Activated T-cell treated with anti-CD3 and anti-CD28 coated beads, Interleukin-2, amount 50 U/mL, for 72 hours (primary cell): ENCODE measurements at regions not wholly inside any gene's neighbourhood (a gene's known extent, or its start where the extent isn't known, plus 50 kb on each side); places are given as distances from the start of the nearest gene placed in this dataset.

ENCODE experiments used
- ATAC-seq, 2 donors: fragments of 150-1000 bp; cut with Tn5 transposase; replicated peaks in 1 of 2; 2 replicates each; pipeline ENCODE4 v1.10.0; 2021; ENCODE audit warnings: moderate library complexity in 2 of 2, mild to moderate bottlenecking in 1 of 2
- DNase-seq, 2 donors: peaks; one replicate each; pipeline ENCODE4 v3.0.0; 2021 to 2022; ENCODE audit warnings: mixed read lengths in 1 of 2
- H3K27ac Mint-ChIP-seq: one replicate; pipeline ENCODE4 v1.8.0; 2022; ENCODE audit warnings: mild to moderate bottlenecking, moderate library complexity, mixed read lengths
- H3K27me3 Mint-ChIP-seq: one replicate; pipeline ENCODE4 v1.8.0; 2022; ENCODE audit warnings: low read depth, mixed read lengths
- H3K36me3 Mint-ChIP-seq, 2 donors: one replicate each; pipeline ENCODE4 v1.8.0; 2022; ENCODE audit warnings: mixed read lengths in 2 of 2, mild to moderate bottlenecking in 1 of 2; ENCODE audit not compliant: insufficient read depth in 2 of 2
- H3K4me1 Mint-ChIP-seq: one replicate; pipeline ENCODE4 v1.8.0; 2022; ENCODE audit warnings: low read depth, mixed read lengths
- H3K4me3 Mint-ChIP-seq, 2 donors: one replicate each; pipeline ENCODE4 v1.8.0; 2022; ENCODE audit warnings: mild to moderate bottlenecking in 2 of 2, mixed read lengths in 2 of 2, moderate library complexity in 2 of 2
- H3K9me3 Mint-ChIP-seq, 2 donors: one replicate each; pipeline ENCODE4 v1.8.0; 2022; ENCODE audit warnings: mixed read lengths in 2 of 2

DNA sequence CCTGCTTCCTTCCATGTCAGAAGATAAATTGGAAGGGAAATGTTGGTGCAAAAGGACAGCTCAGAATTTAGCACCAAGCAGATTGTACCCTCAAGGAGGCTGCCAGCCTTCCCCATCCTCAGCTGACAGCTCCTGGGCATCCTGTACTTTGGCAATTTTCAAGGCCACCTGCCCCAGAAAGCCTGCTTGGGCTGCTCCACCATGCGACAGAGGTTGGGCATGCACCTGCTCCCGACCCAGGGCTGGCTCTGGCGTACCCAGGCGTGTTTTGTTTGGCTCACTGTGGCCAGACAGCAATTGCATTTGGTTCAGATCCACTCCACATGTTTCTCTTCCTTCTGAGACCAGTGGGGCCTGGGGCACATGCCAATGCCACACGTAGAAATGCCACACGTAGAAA lies 547.8 kb downstream of the NPHP4 start:
- no peaks in the 10 kb centered on the region for H3K4me1 Mint-ChIP-seq
- H3K36me3 Mint-ChIP-seq = peaks cover 0 to 3% of the 10 kb centered on the region in 2 donors
- no peaks in the 10 kb centered on the region for H3K27me3 Mint-ChIP-seq
- no peak for ATAC-seq
- no peak for DNase-seq
- H3K27ac Mint-ChIP-seq = no peak overlapping the region
- no peak overlapping the region for H3K4me3 Mint-ChIP-seq
- H3K9me3 Mint-ChIP-seq = peaks cover 2 to 3% of the 10 kb centered on the region in 2 donors

DNA sequence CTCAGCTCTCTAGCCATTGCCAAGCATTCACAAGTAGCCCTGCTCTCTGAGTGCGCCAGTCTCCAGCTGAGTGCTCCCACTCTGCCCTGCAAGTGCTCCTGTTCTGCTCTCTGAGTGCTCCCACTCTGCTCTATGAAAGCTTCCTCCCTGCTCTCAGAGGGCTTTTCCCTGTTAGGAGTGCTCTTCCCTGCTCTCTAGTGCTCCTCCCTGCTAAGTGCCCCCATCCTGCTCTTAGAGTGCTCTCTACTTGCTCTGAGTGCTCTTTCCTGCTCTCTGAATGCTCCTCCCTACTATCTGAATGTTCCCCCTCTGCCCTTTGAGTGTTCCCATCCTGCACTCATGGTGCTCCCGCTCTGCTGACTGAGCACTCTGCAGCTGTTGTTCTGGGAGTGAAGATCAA lies 555.4 kb downstream of the NPHP4 start:
- DNase-seq (no peak), ATAC-seq (no peak)
- Mint-ChIP-seq H3K4me1 (no peaks in the 10 kb centered on the region), H3K9me3 (peaks cover 9 to 13% of the 10 kb centered on the region in 2 donors), H3K4me3 (no peak overlapping the region), H3K36me3 (peaks cover 7 to 8% of the 10 kb centered on the region in 2 donors), H3K27me3 (peaks cover 7% of the 10 kb centered on the region), H3K27ac (no peak overlapping the region)

DNA sequence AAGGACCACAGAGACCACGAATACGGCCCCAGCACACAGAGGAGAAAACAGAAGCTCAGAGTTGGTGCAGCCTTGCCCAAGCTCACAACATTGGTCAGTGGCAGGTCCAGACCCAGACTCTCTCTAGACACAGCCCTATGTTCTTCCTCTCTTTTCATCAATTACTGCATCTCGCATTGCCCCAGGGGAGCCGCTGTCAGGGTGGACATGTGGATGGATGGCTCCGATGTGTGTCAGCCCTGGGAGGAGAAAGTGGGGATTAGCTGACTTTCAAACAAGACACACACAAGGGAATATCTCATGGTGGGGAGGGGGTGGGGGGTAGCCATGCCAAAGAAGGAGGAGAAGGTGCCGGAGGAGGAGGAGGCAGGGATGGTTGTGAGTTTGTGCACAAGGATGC lies 556.8 kb downstream of the NPHP4 start:
- peaks cover 9 to 13% of the 10 kb centered on the region in 2 donors for H3K9me3 Mint-ChIP-seq
- no peak overlapping the region for H3K4me3 Mint-ChIP-seq
- H3K27me3 Mint-ChIP-seq = peaks cover 7% of the 10 kb centered on the region
- no peaks in the 10 kb centered on the region for H3K4me1 Mint-ChIP-seq
- ATAC-seq = no peak
- H3K36me3 Mint-ChIP-seq = peaks cover 7 to 8% of the 10 kb centered on the region in 2 donors
- DNase-seq = no peak
- no peak overlapping the region for H3K27ac Mint-ChIP-seq

DNA sequence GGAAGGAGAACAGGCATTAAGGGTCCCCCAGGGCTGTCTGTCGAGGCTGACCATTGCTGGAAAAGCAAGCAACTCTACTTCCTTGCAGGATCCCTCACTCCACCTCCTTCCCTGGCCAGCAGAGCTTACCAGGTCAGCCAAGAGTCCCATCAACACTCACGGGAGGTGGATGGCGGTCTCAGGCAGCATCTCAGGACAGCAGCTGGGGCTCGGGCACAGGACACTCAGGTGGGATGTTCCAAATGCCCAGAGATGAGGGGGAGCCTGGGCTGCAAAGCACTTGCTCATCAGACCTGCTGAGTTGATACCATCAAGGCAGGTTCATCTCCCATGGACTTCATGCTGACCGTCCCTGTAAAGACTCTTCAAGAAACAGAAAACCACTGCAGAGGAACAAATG lies 559.8 kb downstream of the NPHP4 start:
- no peak for DNase-seq
- no peak overlapping the region for H3K27ac Mint-ChIP-seq
- H3K27me3 Mint-ChIP-seq = peaks cover 7% of the 10 kb centered on the region
- no peak overlapping the region for H3K4me3 Mint-ChIP-seq
- peaks cover 2 to 3% of the 10 kb centered on the region in 2 donors for H3K9me3 Mint-ChIP-seq
- no peak for ATAC-seq
- H3K4me1 Mint-ChIP-seq = no peaks in the 10 kb centered on the region
- peaks cover 2% of the 10 kb centered on the region in 2 donors for H3K36me3 Mint-ChIP-seq

DNA sequence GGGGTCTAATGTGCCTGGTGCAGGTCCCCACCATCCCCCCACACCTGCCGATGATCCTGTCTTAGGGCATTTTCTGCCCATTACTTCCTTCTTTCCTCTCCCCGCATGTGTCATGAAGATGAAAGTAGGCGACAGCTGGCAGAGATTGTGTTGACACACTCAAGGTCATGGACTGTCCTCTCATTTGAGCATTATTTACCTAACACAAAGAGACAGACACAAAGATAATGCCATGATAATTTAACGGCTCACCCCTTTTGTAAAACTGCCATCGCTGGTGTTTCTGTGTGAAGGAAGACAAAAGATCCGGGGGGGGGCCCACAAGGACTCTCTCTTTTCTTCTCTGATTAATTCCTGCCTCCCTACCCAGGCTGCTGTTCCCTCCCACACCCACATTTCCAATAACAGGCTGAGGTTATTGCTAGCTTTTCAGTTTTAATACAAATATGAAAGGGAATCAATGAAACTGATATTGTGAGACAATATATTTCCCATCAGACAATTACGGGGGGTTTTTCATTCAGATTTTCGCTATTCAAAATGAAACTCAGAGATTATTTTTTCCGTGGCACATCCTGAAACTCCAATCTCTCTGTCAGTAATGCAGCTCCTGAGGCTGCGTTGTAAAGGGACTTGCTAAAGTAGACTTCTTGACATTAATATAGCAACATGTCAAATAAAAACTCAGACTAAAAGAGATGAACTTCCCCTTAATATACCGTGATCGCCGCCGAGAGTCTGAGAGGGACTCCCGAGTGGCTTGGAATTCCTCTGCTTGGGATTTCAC lies 561.1 kb downstream of the NPHP4 start:
- Mint-ChIP-seq H3K27ac (no peak overlapping the region), H3K36me3 (no peaks in the 10 kb centered on the region), H3K27me3 (peaks cover 7% of the 10 kb centered on the region), H3K4me3 (no peak overlapping the region), H3K4me1 (no peaks in the 10 kb centered on the region), H3K9me3 (no peaks in the 10 kb centered on the region)
- ATAC-seq (no peak), DNase-seq (no peak)

DNA sequence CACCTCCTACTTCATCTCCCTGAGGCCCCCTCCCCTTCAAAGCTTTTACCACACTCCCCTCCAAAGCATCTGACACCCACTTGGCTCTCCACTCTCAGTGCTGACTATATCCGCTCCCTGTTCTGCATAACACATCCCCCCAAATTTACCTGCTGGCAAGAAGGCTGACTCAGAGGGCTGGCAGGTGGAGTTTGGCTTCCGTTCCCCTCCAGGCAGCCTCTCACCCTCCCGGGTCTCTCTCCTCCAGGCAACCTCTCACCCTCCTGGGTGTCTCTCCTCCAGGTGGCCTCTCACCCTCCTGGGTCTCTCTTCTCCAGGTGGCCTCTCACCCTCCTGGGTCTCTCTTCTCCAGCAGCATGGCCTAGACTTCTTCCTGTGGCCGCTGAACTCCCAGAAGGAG lies 562.1 kb downstream of the NPHP4 start:
- Mint-ChIP-seq H3K36me3 (no peaks in the 10 kb centered on the region), H3K4me1 (no peaks in the 10 kb centered on the region), H3K27me3 (peaks cover 8% of the 10 kb centered on the region), H3K4me3 (no peak overlapping the region), H3K9me3 (no peaks in the 10 kb centered on the region), H3K27ac (no peak overlapping the region)
- no peak for ATAC-seq
- DNase-seq = no peak

DNA sequence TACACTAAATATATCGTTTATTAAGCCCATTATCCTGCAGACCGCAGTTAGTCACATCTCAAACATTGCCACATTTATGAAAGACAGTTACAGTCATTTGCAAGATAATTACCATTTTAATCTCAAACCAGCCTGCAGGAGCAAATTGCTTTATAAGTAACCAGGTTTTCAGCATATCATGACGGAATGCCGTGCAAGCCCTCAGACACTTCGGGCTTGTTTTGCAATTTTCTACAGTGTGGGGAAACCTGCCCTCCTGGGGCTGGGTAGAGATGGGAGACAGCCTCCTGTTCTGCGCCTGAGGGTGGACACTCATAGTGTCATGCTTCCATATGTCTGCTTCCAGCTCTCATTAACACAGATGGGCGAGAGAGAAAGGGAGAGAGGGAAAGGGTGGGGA lies 563.9 kb downstream of the NPHP4 start:
- Mint-ChIP-seq H3K27ac (no peak overlapping the region), H3K4me3 (no peak overlapping the region), H3K9me3 (no peaks in the 10 kb centered on the region), H3K27me3 (peaks cover 14% of the 10 kb centered on the region), H3K4me1 (peaks cover under 1% of the 10 kb centered on the region), H3K36me3 (no peaks in the 10 kb centered on the region)
- DNase-seq (no peak), ATAC-seq (no peak)

DNA sequence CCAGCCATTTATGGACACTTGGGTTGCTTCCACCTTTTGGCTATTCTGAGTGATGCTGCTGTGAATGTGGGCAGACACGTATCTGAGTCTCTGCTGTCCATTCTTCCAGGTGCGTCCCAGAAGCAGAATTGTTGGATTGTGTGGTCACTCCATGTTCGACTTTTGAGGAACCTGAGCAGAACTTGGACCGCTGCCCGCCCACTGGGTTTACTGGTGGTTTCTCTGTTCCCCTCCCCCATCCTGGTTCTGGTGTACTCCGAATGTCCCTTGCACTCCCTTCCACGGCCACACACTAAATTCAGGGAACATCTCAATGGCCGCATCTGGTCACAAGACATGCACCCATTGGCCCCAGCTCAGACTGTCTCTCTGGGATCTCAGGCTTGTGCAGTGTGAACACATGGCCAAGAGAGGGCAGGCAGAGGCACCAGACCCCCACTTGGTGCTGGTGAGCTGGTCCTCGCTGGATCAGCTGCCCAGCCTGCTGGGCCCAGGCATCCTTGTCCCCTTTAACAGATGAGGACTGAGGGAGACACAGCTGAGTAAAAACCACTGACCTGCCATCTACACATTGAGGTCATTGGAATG lies 565.1 kb downstream of the NPHP4 start:
- Mint-ChIP-seq H3K9me3 (no peaks in the 10 kb centered on the region), H3K27me3 (peaks cover 17% of the 10 kb centered on the region), H3K4me1 (peaks cover 7% of the 10 kb centered on the region), H3K27ac (no peak overlapping the region), H3K4me3 (no peak overlapping the region), H3K36me3 (no peaks in the 10 kb centered on the region)
- ATAC-seq (no peak), DNase-seq (no peak)

DNA sequence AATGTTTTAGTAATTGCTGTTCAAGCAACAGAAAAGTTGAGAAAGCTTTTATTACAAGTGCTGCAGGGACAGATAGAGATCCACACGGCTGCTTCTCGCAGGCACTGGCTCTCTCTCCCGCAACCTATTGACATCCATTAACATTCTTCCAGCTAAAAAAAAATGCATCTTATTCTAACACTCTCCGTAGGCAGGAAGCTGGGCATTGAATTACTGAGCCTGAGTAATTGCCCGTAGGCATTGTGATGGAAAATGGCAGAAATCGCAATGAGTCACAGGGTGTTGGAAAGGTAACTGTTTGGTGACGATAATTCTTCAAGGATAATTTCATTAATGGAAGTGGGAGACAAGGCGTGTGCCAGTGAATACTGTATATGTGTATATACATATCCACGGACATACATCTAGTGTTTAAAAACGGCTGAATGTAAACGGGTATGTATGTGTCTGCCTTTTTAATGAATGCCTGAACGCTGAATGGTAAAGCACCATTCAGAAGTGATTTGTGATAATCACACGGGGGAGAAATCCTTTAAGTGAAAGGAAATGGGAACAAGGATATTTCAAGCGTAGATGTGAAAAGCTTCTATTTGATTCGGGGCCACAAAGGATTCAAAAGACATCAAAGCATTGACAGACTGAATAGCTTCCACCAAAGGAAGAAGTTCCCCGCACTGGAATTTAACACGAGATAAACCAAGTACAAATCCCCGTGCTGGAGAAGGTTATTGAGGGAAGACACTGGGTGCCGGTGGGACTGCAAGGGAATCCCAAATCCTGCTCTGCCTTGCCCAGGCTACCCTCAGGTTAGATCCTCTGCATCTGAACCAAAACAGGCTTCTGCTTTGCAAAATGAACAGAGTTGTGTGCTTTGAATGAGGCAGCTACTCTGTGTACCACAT lies 567.2 kb downstream of the NPHP4 start:
- no peak overlapping the region for H3K27ac Mint-ChIP-seq
- H3K9me3 Mint-ChIP-seq = no peaks in the 10 kb centered on the region
- peaks cover 20% of the 10 kb centered on the region for H3K27me3 Mint-ChIP-seq
- H3K4me1 Mint-ChIP-seq = peaks cover 11% of the 10 kb centered on the region
- H3K36me3 Mint-ChIP-seq = no peaks in the 10 kb centered on the region
- H3K4me3 Mint-ChIP-seq = no peak overlapping the region
- DNase-seq = no peak
- no peak for ATAC-seq

DNA sequence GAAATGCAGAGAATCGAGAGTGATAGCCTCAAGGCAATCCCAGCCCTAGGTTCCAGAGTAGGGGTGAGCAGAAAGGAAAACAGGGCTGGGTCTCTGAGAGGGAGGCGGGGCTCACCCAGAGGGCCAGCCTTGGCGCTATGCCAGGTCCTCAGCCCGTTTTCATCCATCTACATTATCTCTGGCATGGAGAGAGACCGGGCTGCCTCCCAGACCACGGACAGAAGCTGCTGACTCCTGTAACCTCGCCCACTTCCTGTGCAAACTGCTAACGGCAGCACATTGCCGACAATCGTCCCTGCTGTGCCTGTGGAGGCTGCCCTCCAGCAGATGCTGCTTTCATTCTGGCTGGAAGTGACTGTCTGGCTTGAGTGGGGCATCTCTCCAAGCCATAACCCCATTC lies 569.1 kb downstream of the NPHP4 start:
- Mint-ChIP-seq H3K27ac (no peak overlapping the region), H3K4me1 (peaks cover 11% of the 10 kb centered on the region), H3K4me3 (no peak overlapping the region), H3K9me3 (no peaks in the 10 kb centered on the region), H3K36me3 (no peaks in the 10 kb centered on the region), H3K27me3 (peaks cover 20% of the 10 kb centered on the region)
- DNase-seq (peak; percentile 3 to 28), ATAC-seq (peak in 1 of 2 donors; percentile 66)

DNA sequence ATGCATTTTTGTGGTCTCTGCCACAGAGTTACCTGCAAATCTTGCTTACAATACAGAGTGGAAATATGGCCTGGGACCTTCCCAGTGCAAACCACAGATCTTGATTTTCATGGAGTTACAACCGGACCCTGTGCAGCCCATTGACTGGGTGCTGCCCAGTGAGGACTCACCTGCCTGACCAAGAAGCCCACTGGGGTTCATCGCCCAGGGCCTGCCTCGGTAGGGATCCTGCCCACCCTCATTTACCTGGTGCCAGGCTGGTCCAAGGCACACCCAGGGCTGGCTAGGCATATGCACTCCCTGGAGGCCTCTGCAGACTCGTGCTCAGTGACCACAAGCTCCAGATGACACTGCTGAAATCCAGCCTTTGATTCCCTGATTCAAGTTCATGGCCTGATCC lies 572.7 kb downstream of the NPHP4 start:
- no peaks in the 10 kb centered on the region for H3K9me3 Mint-ChIP-seq
- peaks cover 11% of the 10 kb centered on the region for H3K4me1 Mint-ChIP-seq
- H3K27me3 Mint-ChIP-seq = peaks cover 12% of the 10 kb centered on the region
- DNase-seq (no peak), ATAC-seq (no peak)
- H3K4me3 Mint-ChIP-seq = no peak overlapping the region
- no peaks in the 10 kb centered on the region for H3K36me3 Mint-ChIP-seq
- no peak overlapping the region for H3K27ac Mint-ChIP-seq

DNA sequence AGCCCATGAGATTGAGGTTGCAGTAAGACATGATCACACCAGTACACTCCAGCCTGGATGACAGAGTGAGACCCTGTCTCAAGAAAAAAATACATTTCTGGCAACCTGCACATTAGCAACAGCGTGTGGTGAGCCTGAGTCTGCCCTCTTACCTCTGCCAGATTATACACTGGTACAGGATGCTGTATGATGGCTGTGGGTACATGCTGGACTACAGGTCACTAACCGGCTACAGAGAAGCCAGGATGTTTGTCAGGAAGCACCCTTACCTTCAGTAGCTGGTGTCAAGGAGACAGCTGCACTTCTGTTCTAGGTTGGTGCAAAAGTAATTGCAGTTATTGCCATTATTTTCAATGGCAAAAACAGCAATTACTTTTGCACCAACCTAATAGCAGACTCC lies 575.7 kb downstream of the NPHP4 start:
- Mint-ChIP-seq H3K9me3 (no peaks in the 10 kb centered on the region), H3K4me3 (no peak overlapping the region), H3K4me1 (no peaks in the 10 kb centered on the region), H3K36me3 (no peaks in the 10 kb centered on the region), H3K27ac (no peak overlapping the region), H3K27me3 (no peaks in the 10 kb centered on the region)
- ATAC-seq (no peak), DNase-seq (no peak)

DNA sequence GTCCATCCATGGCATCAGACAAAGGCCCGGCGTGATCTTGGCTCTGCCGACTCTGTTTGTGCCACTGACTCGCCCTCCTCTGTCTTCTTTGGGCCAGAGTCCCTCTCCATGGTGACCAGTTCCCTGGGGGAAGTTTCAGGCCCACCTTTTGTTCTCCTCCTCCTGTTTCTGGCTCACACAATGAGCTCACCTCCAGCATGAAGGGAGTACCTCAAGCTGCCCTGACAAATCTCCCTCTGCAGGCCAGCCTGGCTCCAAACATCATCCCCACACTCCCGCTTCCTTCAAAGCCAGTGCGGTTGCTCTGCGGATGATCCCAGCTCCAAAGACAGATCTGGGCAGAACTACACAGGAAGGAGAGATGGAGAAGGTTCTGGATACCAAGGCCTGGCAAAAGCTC lies 576.6 kb downstream of the NPHP4 start:
- H3K36me3 Mint-ChIP-seq = no peaks in the 10 kb centered on the region
- H3K4me3 Mint-ChIP-seq = no peak overlapping the region
- no peaks in the 10 kb centered on the region for H3K27me3 Mint-ChIP-seq
- DNase-seq (no peak), ATAC-seq (no peak)
- no peak overlapping the region for H3K27ac Mint-ChIP-seq
- H3K4me1 Mint-ChIP-seq = no peaks in the 10 kb centered on the region
- no peaks in the 10 kb centered on the region for H3K9me3 Mint-ChIP-seq
